NCI-H526 treated with DMSO at 0.1 percent for 48 hours (cell line): ENCODE measurements at regions not wholly inside any gene's neighbourhood (a gene's known extent, or its start where the extent isn't known, plus 50 kb on each side); places are given as distances from the start of the nearest gene placed in this dataset.
"Not testable (repeated sequence)": the region's sequence is repeated elsewhere in the genome, so short reads cannot be mapped to it uniquely, and the experiment has no call there.

ENCODE experiments used
- DNase-seq: peaks from one replicate; lab custom pipeline; 2025; lab: John Stamatoyannopoulos, UW

DNA sequence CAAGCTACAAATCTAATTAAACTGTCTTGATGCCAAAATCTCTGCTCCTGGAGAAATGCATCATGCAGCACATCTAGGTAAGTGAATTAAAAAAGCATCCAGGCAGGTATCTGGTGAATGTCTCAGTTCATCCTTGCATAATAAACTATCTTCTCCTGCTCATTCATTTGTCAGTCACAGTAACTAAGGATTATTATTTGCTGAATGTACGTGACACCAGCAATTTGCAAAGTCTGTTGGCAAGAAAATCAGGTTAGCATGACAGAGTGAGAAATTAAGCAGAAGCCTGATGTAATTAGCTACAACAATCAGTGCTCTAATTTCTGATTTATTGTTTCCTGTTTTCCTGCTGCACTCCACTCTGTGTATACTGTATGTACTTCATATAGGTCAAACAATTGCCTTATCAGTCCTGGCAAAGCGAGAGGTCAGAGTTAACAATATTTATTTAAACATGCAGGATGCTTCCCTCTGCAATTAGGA is 213.6 kb downstream of the FBXO8 start:
- DNase-seq: no peak

DNA sequence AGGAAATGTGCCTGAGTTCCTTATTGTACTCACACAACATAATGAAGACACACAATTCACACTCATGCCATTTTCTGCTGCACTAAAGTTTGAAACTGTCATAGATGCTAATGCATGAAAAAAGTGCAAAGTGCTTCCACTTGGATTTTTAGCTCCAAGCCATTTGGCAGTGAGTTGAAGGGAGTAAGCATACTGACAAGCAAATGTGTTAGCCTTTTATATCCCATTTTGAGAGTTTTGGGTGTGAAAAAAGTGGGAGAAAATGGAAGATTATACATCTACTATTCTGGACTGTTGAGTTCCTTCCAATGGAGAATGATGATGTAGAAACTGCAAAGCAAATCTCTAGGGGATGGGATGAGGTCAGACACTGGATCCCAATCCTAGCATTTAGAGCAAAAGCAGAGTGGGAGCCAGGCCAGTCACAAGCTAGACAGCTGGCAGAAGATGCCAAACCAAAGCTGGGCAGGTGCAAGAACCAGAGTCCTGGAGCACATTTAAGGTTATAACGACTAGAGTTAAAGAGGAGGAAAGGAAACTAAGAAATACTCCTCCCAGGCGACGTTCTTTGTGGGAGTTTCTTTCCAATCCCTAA is 216.8 kb downstream of the FBXO8 start:
- no peak for DNase-seq

DNA sequence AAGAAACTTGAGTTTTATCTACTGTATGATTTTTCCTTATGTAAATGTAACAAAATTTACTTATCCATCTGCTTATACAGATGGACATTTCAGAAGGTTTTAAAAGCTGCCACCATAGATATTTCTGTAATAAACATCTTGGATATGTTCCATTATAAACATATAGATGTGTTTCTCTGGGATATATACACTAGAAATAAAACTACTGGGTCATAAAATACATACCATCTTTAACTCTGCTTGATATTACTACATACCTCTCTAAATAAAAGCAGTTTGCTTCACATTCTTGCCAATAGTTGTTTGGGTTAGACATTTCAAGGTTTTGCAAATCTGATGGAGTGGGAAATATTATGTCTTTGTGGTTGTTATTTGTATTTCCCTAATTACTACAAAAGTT is 220.6 kb downstream of the FBXO8 start:
- no peak for DNase-seq

DNA sequence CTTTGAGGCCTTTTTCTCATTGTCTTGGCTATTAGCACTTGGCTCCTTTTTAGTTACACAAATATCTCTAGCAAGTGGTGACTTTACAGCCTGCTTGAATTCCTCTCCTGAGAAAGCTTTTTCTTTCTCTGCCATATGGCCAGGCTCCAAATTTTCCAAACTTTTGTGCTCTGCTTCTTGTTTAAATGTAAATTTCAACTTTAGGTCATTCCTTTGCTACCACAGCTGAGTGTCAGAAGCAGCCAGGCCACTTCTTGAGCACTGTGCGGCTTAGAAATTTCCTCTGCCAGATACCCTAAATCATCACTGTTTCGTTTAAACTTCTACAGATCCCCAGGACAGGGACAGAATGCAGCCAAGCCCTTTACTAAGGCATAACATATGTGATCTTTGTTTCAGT is 222.4 kb downstream of the FBXO8 start:
- no peak for DNase-seq

DNA sequence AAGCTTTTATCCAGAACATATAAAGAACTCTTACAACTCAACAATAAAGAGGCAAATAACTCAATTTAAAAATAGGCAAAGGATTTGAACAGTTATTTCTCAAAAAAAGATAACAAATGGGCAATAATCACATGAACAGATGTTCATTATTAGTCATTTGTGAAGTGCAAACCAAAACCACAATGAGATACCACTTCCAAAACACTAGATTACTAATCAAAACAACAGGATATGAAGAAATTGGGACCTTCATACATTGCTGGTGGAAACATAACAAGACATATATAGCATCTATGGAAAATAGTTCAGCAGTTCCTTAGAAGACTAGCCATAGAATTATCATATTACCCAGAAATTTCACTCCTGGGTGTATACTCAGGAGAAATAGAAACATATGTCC is 224.6 kb downstream of the FBXO8 start:
- no peak for DNase-seq

DNA sequence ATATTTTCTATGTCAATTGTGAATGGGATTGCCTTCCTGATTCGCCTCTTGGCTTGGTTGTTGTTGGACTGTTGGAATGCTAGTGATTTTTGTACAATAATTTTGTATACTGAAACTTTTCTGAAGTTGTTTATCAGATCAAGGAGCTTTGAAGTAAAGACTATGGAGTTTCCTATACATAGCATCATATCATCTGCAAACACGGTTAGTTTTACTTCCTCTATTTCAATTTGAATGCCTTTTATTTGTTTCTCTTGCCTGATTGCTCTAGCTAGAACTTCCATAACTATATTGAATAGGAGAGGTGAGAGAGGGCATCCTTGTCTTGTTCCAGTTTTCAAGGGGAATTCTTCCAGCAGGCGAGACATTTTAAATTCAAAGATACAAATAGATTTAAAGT is 226.5 kb downstream of the FBXO8 start:
- no peak for DNase-seq

DNA sequence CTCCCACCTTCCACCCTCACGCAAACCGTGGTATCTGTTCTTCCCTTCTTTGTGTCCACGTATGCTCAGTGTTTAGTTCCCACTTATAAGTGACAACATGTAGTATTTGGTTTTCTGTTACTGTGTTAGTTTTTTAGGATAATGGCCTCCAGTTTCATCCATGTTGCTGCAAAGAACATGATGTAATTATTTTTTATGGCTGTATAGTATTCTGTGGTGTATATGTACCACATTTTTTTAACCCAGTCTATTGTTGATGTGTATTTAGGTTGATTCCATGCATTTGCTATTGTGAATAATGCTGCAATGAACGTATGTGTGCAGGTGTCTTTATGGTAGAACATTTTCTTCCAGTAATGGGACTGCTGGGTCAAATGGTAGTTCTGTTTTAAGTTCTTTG is 228.1 kb downstream of the FBXO8 start:
- no peak for DNase-seq

DNA sequence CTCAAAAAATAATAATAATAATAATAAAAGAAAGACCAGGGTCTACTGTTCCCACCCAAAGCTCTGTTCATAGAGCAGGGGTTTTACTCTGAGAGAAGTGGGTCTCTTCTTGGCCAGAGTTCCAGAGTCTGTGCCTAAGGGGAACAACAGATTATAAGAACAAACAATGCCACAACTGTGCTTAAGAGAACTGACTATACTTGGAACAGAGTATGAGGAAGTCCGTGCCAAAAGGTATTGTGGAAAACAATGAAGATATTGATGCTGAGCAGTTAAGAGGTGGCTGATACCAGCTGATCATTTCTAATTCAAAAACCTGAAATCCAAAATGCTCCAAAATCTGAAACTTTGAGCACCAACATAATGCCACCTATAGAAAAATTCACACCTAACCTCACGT is 229.6 kb downstream of the FBXO8 start:
- DNase-seq: no peak

DNA sequence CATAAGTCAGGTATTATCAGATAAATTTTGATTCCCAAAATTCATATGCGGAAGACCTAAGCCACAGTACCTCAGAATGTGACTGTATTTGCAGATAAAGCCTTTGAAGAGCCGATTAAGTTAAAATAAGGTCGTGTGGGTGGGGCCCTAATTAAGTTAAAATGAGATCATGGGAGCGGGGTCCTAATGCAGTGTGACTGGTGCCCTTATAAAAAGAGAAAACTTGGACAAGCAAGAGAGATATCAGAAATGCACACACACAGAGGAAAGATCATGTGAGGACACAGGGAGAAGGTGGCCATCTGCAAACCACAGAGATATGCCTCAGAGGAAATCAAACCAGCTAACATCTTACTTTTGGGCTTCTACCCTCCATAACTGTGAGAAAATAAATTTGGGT is 236.1 kb downstream of the FBXO8 start:
- no peak for DNase-seq

DNA sequence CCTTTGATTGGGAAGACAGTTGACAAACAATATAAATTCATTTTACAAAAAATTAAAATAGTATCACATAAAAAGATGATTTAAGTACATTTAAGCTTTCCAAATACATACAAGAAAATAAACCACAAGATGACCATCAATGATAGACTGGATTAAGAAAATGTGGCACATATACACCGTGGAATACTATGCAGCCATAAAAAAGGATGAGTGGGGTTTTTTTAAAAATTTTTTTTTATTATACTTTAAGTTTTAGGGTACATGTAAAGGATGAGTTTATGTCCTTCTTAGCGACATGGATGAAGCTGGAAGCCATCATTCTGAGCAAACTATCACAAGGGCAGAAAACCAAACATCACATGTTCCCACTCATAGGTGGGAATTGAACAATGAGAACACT is 237.6 kb downstream of the FBXO8 start:
- DNase-seq: not testable (repeated sequence)

DNA sequence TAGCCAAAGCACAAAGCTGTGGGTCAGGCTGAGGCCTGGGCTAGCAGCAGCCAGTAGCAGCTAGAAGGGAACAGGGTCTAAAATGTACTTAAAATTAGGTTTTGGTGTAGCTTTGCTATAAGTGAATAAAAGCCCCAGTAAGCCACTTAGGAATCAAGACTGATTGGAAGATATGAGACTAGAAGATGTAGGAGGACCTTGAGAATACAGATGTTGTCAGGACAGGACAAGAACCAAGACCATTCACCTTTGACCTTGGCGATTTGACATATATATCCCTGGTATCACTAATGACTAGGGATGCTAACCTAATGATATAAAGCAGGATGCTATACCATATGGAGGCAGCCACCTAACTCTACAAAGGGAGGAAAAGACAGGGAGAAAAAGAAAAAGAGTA is 238.1 kb downstream of the FBXO8 start:
- no peak for DNase-seq

DNA sequence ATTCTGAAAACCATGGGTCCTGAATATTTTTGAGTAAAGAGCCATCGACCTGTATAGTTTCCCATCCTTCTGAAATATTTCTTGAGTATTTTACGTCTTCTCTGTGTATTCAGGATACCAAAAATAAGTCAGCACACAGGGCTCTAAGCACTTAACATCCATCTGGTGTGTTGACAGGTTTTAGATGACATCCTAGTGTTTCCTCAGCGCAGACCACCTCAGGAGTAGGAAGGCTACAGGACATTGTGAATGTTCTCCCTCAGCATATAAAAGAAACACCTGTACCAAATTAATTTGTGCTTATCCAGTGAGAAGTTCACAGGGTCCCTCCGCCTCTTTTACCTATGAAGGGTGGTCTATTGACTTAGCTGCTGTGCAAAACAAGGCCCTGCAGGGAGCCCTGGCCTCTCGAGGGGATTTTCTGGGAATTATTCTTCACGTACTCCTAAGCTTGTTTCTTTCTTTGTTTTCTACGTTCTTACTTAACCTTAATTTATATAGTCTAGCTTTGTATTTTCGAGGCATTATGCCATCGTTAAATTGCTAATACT is 241.8 kb downstream of the FBXO8 start:
- DNase-seq: no peak

DNA sequence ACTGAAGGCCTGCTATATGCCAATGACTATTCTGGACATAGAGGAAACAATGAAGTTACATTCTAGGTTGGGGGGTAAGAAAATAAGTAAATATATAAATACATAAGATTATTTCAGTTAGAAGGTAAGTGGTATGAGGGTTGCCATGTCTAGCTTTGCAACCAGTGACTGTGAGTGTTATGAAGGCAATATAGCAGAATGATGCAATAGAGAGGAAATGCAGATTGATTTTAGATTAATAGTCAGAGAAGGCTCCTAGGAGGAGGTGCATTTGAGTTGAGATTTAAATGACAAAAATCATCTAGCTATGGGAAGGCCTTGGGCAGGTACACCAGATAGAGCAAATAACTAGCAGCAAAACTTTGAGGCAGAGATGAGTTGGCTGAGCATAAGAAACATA is 243.2 kb downstream of the FBXO8 start:
- DNase-seq: no peak

DNA sequence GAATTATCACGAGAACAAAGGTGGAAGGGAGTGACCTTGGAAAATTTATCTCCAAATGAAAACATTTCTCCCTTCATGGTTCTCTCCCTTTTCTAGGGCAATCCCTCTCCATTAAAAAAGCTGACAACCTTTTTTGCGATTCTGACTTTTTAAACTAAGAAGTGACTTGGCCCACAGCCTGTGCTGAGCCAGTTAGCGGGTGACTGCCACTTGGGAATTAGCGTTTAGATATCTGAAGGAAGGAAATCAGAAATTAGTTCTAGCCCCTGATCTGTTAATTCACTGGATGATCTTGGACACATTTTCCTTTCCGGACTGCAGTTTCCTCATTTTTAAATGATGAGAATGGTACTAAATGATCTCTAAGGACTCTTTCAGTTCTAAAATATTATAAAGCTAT is 245.0 kb downstream of the FBXO8 start:
- no peak for DNase-seq

DNA sequence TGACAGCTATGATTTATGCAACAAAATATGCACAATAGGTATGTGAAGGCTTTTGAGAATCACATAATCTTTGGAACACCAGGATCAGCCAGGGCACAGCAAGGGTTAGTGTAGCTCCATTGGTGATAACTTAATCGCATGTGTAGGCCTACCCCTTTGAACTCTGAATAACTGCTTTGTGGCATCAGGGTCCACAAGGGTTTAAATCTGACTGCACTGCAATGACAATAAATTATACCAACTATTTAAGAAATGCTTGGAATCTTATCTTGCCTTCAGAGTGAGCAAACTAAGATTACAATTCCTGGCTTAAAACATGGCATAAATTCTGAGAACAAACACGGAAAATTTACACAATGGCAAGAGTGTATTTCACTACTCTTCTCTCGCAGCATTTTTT is 245.8 kb downstream of the FBXO8 start:
- DNase-seq: no peak

DNA sequence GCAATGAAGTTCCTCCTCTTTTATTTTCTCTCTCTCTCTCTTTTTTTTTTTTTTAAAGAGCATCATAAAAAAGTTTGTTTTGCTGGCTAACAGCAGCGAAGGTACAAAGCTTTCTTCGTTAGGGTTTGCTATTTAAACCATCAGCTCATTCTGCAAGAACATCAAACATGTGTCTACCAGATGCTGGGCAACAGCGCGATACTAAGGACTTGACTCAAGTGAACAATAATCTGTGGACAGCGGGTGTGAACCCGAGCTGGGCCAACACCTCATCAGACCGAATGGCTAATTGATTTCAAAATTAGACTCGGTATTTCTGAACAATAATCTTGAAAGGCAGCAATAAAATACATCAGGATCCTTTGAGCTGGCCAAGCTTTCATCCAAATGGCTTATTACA is 246.4 kb downstream of the FBXO8 start:
- DNase-seq: no peak

DNA sequence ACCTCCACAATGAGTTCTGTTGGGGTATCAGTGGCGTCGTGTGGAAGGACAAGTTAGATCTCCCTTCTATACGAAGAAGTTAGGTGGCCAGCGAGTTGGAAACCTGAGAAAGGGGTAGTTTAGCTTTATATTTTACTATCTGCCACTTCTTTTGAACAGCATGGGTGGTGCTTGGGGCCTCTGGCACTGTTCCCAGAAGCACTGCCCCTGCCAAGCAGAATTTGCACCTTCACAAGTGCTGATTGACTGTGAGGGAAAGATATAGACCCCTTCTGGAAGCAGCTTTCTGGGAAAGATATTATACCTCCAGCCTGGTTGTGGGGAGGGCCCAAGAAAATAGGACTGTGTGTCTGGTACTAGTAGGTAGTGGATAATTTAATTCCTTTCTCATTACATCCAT is 246.9 kb downstream of the FBXO8 start:
- DNase-seq: no peak

DNA sequence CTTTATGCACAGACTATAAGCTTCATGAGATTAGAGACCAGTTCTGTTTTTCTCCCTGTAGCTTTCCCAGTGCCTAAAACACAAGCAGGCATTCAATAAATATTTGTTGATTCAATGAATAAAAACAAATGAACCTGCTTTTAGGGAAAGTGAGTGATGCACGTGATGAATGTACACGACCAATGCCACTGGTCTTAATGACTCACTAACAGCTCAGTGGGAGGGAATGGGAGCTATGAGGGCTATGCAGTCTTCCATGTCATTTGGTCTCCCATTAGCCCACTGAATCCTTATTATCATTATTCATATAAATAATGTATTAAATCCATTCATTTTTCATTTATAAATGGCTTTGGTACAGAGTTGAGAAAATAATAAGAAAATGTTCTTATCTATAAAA is 247.4 kb downstream of the FBXO8 start:
- no peak for DNase-seq

DNA sequence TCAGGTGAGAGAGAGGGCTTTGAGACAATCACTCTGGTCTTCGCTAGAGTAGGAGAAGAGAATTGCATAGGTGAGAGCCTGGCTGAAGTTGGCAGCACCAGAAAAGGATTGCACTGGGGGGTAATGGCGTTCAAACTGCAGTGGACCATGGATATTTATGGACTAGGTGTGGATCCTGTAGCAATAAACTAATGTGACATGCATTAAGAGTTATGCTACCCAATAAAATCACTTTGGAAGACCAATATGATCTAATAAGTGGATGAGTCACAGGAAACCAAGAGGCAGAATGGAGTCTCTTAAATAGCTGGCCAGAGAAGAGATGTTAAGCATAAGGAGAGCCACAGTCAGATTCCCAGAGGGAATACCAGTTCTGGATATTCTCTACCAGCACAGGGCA is 259.8 kb downstream of the FBXO8 start:
- no peak for DNase-seq

DNA sequence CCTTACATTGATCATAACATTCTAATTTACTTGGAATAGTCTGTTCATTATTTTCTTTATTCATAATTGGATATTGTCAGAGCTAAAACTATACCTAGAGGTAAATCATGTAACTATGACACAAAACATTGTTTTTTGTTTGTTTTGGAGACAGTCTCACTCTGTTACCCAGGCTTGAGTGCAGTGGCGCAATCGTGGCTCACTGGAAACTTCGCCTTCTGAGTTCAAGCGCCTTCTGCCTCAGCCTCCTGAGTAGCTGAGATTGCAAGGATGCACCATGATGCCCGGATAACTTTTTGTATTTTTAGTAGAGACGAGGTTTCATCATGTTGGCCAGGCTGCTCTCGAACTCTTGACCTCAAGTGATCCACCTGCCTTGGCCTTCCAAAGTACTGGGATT is 265.2 kb downstream of the FBXO8 start:
- no peak for DNase-seq

DNA sequence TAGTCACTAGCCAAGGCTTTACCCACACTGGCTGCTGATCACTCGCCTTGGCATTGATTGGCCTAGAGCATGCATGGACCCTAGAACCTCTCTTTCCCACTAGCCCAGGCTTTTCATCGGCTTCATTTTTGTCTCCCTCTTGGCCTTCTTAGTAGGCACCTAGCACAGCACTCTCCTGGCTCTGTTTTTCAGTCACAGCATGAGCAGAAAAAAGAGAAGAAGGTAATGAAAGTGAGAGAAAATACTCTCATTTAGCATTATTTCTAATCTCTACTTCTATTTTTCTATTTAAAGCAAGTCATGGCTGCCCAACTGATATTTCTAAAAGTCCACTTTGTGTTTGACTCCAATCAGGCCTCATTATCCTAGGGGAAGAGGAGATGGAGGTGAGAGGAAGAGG is 267.2 kb downstream of the FBXO8 start:
- no peak for DNase-seq

DNA sequence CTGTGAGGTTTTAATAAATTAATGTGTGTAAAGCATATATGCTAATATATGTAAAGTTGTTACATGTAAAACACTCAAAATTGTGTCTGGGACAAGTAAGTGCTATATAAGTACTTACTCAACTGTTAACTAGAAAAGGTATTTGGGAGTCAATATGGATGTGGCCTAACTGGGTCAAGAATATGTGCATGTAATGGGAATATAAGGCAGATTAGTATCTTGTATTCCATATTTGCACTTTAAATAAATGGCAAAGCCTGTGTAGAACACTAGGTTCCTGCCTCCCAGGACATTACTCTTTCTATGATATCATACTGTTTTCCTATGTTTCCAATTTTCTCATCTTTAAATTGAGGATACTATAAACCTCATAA is 270.6 kb downstream of the FBXO8 start:
- no peak for DNase-seq

DNA sequence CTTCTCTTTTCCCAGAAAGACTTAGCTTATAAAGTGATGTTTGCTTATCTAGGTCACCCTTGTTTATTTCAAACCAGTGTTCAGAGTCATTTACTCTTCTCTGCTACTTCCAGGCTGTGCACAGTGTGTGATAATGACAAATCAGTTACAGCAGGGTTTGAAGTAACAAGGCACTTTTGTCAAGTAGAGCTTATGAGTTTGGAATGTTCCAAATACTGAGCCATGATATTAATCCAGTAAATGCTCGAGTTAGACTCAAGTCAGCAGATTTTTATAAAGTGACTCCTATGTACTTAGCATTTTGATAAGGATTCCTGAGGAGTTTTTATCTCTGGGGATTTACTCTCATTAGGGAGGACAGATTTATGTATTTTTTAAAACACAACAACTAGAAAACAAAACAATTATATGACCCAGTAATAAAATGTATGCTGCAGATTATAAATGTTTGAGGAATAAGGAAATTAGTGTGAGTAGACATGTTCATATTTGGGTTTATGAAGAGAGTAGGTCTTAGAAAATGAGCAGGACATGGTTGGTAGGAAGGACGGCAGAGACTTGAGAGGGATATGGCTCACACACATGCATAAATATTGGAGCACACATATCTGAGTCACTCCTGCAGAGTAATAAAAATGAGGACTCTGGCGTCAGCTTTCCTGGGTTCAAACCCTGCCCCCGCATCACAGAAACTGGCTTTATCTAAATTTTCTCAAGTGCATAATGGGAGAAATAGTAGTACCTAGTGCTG is 271.2 kb downstream of the FBXO8 start:
- no peak for DNase-seq

DNA sequence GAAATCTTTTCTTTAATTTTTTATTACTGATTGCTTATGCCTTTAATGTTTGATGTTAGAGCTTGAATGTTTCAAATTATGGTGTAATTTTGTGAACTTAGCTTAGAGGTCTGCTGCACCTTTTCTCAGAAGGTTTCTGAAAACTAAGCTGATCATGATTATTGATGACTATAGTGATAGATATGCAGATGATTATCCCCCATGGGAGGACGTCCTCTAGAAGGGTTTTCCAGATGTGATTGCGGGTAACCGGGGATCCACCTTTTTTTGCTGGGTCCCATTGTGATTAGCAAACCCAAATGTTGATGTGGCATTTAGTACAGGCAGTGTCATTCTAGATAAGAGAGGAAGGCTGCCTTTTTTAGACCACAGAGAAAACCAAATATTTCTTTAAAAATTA is 272.9 kb downstream of the FBXO8 start:
- no peak for DNase-seq
